GM21786 (cell line): ENCODE measurements at regions not wholly inside any gene's neighbourhood (a gene's known extent, or its start where the extent isn't known, plus 50 kb on each side); places are given as distances from the start of the nearest gene placed in this dataset.

Source experiments
- ATAC-seq: cut with Tn5 transposase; IDR thresholded peaks from one replicate; pipeline ENCODE4 v1.9.1; 2021; ENCODE audit not compliant: unreplicated experiment

DNA sequence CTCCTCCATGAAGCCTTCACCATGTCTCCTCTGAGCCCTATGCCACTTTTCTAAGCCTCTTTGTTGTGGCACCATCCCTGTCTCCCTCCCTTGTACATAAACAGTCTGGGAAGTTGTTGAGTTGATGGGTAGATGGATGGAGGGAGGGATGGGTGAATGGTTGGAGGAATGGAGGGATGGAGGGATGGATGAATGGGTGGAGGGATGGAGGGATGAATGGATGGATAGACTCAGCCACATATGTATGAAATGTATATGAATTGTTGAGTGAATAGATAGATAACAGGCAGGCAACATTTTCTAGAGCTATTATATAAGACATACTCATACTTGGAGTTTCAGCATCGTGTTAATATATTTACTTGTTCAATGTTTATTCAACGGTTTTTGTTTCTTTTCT lies 58.3 kb upstream of the HES1 start:
- no peak for ATAC-seq

DNA sequence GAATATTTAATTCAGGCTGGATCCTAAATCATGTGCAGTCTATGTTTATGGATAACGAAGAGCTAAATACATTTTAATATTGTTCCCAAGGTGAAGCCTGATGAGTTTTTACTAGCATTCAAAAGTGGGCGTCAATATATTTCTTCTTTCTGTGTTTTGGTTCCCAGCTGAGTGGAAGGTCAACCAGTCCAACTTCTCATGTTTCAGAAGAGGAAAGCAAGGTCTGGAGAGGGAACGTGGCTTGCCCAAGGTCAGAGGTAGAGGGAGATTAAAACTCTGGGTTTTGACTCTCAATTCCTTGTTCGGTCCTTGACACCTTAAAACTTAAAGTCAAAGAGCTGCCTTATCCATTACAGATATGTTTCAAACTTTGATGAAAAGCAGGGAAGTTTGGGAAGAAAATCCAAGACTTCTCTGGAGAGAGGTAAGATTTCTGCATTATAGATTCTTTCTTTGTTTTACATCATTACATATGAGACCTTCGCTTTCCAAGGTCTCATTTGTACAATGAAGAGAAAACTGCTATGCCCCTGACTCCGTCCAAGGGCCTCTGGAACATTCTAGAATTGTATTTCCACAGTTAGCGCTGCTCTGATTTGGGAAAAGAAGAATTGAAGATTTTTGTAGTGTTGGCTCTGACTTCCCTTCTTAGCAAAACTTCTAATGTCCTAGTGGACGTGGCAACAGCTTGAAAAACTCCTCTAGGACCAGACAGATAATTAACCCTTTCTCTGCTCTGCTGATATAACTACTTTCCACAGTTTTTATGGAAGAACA lies 57.7 kb upstream of the HES1 start:
- ATAC-seq: no peak

DNA sequence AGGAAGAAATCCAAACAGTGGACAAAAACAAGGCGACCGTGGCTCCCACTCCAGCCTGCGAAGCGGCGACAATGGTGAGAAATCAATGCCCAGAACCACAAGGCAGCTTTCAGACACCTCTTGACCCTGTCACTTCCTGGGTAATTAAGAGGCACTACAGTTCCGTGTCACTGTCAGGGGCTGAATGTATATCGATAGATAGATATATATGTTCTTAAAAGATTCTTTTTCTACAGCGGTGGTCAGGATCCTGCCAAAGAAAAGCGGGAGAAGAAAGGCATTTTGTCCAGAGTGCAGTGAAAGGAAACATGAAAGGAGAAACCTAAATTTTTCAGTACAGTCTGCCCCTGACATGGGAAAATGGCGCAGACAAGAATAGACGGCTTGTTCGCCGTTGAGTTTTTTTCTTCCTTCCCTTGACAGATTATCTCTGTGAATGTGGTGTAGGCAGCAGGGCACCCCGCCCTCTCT lies 56.2 kb upstream of the HES1 start:
- ATAC-seq: no peak

DNA sequence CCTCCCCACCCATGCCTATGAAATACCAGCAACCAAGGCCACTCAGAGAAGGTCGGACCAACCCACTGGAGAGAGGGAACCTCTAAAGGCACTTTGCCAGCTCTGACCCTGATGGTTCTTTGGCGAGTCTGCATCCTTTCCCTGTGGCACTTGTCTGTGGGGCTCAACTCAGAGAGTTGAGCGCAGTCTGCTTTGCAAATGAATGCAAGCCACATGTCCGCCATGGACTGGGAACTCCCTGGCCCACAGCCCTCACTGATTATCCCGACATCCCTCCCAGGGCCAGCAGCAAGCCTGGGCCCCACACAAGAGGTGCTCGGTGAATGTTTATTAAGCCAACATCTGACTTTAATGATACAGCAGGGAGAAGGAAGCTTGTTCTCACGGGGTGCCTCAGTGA lies 55.5 kb upstream of the HES1 start:
- ATAC-seq: no peak

DNA sequence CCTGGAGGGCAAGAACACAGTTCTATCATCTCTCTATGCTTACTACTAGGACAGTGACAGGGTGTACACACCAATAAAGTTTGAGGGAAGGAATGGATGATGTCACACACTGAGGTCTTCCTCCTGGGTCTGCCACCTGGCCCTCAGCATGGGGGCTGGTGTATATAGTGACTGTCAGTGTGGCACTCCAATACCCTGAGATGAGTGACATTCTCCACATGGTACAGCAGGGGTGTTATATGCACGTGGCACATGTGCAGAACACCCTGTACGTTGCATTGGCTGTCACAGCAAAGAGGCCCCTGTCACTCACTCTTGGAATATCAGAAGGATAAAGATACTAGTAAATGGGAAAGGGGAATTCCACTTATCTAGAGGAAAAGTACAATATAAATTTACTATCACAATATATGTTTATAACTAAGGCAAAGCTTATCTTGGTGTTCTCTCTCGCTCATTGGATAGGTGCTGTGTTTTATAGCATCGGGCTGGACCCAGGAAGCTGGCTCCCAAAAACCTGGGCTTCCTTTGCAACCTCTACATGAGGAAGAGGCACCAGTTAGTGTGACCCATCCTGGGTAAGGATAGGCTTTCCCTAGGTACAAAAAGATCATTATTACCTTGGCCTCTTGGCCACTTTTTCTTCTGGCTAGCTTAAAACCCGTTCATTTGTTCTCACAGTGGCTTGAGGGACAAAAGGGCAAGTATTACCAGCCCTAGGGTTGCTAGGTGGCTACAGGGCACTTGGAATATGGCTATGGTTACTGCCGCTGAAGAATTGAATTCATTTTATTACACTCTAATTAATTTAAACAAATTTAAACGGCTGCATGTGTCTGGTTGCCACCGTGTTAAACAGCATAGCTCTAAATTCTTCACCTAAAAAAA lies 54.8 kb upstream of the HES1 start:
- no peak for ATAC-seq

DNA sequence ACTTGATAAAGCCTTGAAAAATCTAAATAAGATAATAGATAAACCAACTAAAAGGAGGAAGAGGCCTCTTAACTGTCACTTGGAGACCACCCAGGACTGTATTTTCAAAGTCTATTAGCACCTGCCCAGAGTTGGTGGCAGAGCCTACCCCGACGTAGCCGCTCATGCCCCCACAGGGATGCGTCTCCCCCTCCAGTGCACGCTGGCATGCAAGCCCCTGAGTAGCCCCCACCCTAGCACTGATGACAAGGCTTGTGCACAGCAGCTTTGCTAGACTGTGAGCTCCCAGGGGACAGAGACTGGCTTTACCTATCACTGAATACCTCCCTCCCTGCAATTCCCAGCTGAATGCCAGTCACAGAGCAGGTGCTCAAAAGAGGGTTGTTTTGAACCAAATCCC lies 54.1 kb upstream of the HES1 start:
- ATAC-seq: no peak

DNA sequence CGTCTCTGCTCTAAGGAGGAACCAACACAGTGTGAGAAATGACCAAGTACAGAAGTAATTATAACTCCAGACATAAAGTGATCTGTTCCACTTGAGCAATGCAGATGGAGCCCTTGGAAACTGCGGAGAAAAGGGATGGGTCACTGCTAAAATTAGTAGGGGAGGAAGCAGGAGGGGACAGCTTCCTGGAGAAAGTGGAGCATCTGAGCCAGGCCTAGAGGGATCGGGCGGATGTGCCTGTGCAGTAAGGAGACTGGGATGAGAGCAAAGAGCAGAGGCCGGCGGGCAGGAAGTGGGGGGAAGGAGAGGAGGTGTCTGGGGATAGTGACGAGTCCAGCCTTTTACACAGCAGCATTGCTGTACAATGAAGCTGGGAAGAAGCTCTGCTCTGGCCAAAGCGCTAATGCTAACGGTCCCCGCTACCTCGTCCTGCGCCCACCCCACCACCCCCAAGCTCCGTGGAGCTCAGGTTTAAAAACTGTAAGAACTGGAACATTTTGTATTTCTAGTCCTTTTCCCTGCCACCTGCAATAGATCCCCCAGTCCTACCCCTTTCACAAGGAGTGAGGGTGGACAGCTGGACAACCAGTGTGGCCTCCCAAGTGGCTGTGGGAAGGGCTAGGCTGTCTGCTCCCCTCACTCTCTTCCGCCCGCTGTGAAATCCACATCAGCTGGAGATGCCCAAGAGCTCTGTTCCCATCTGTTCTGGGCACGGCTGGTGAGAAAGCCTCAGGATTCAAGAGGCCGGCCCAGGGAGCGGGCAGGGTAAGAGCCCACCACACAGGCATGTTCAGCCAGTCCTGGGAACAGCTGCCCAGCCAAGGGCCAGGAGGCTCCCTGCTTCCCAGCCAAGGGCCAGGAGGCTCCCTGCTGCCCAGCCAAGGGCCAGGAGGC lies 53.0 kb upstream of the HES1 start:
- no peak for ATAC-seq

DNA sequence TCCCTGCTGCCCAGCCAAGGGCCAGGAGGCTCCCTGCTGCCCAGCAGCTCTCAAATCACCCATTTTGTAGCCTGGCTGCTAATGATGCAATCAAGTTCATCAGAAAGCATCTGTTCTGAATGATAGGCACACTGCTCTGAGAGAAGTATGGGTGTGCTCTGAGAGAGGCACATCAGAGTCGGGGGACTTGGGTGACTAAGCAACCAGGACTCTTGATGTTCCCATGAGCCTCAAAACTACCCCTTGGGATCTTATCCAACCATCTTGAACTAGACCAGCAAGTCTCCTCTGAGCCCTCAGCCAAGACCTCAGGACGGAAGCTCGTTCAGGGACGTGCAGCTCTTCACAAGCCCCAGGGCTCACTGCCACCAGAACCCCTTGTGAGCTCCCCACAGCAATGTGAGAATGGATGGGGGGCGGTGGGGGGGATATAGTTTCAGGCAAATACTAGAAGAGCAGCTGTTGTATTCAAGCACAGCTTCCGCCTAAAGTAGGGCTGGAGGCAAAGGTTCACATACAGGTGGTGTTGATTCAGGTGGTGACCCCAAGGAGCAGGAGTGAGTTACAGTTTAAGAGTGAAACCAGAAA lies 52.2 kb upstream of the HES1 start:
- peak; percentile 40 for ATAC-seq

DNA sequence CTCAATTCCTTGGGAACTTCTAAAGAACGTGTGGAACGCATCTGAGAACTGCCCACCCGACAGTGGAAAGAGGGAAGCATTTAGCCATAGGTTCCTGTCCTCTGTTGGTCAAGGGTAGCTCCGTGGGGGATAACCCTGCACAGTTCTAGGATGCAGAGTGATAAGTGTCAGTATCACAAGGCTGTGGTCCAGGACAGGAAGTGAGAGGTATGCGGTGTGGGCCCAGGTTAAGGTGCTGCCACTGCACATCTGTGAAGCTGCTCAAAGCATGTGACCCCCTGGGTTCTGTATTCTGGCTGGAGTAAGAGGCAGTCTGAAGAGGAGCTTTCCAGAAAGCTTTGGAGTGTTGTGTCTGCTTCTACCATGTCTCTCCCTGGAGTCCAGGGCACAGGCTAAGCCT lies 51.7 kb upstream of the HES1 start:
- peak; percentile 98 for ATAC-seq
